HepG2 (cell line): ENCODE measurements at regions not wholly inside any gene's neighbourhood (a gene's known extent, or its start where the extent isn't known, plus 50 kb on each side); places are given as distances from the start of the nearest gene placed in this dataset.

ENCODE experiments used
- AGO1 ChIP-seq: fragments of 200-400 bp; formaldehyde crosslinking; IDR thresholded peaks from 2 replicates; pipeline ENCODE4 v1.6.1; 2017; ENCODE audit warnings: mild to moderate bottlenecking, low read depth, low read length, moderate library complexity; ENCODE audit not compliant: poor library complexity, severe bottlenecking
- CBX2 ChIP-seq, 2 experiments: fragments of 200-600 bp in 1 of 2; sonication (generic); formaldehyde crosslinking in 1 of 2; IDR thresholded peaks; 2 replicates each; pipeline versions ENCODE4 v1.7.0 to v1.8.1; 2018 to 2022; ENCODE audit warnings: low read depth in 2 of 2, low read length in 1 of 2, mild to moderate bottlenecking in 1 of 2, missing genetic modification reagents in 1 of 2
- CTCF ChIP-seq: sonication (generic); formaldehyde crosslinking; IDR thresholded peaks from 2 replicates; pipeline ENCODE4 v1.5.0; 2020; ENCODE audit warnings: mild to moderate bottlenecking, missing genetic modification reagents, moderate library complexity
- ELF3 ChIP-seq: IDR thresholded peaks from 2 replicates; pipeline ENCODE4 v1.6.1; 2016; ENCODE audit warnings: missing genetic modification reagents, missing compliant biosample characterization
- EP300 ChIP-seq, 3 experiments: sonication (generic) in 1 of 3; formaldehyde crosslinking in 1 of 3; IDR thresholded peaks; 2 replicates each; pipeline versions ENCODE4 v1.5.1 to v1.6.1; 2011 to 2020; ENCODE audit warnings: low read depth in 2 of 3, low read length in 2 of 3, borderline replicate concordance in 1 of 3, improper control_type of control experiment in 1 of 3, mild to moderate bottlenecking in 1 of 3, missing genetic modification reagents in 1 of 3, moderate library complexity in 1 of 3
- IRX3 ChIP-seq: sonication (generic); formaldehyde crosslinking; IDR thresholded peaks from 2 replicates; pipeline ENCODE4 v1.8.1; 2023; ENCODE audit warnings: mild to moderate bottlenecking, low read depth, missing genetic modification reagents, borderline replicate concordance
- MIER2 ChIP-seq: IDR thresholded peaks from 2 replicates; pipeline ENCODE4 v1.6.1; 2016; ENCODE audit warnings: missing biosample characterization, missing genetic modification reagents
- POLR2A ChIP-seq, 2 experiments: IDR thresholded peaks; 2 replicates each; pipeline ENCODE4 v1.6.1; 2011; ENCODE audit warnings: low read depth in 2 of 2, low read length in 2 of 2, mild to moderate bottlenecking in 1 of 2, moderate library complexity in 1 of 2; ENCODE audit not compliant: insufficient read depth in 1 of 2
- POLR2AphosphoS5 ChIP-seq: IDR thresholded peaks from 2 replicates; pipeline ENCODE4 v1.6.1; 2012; ENCODE audit warnings: low read depth, low read length
- TMF1 ChIP-seq: sonication (generic); formaldehyde crosslinking; IDR thresholded peaks from 2 replicates; pipeline ENCODE4 v1.8.1; 2022; ENCODE audit warnings: low read depth, missing genetic modification reagents

- TF ChIP-seq CTCF (CRISPR knock-in tag) (no peak), EP300 (IDR thresholded peaks at IDR 0.05; ENCODE audit: low read depth in 2 of 2, low read length in 2 of 2) (no peak), EP300 (CRISPR knock-in tag; IDR thresholded peaks at IDR 0.05; ENCODE audit: borderline replicate concordance) (no peak), POLR2A (IDR thresholded peaks at IDR 0.05; ENCODE audit: insufficient read depth in 1 of 2, low read depth in 2 of 2, low read length in 2 of 2) (no peak), TMF1 (CRISPR knock-in tag) (no peak), ELF3 (CRISPR knock-in tag) (no peak), MIER2 (CRISPR knock-in tag) (no peak), CBX2 (IDR thresholded peaks at IDR 0.05; ENCODE audit: low read depth, low read length) (no peak), CBX2 (CRISPR knock-in tag; IDR thresholded peaks at IDR 0.05; ENCODE audit: low read depth) (no peak), IRX3 (no peak), AGO1 (no peak), POLR2AphosphoS5 (no peak)
Measured at GRCh38 chr7:46391231-46392201, 470.4 kb upstream of the IGFBP3 start.
